Esophagus squamous epithelium (tissue), 5 donors: ENCODE measurements at regions not wholly inside any gene's neighbourhood (a gene's known extent, or its start where the extent isn't known, plus 50 kb on each side); places are given as distances from the start of the nearest gene placed in this dataset.

ENCODE experiments used
- DNase-seq: peaks from one replicate; lab custom pipeline; 2025; lab: John Stamatoyannopoulos, UW
- H3K27ac ChIP-seq, 4 donors: fragments of 200-600 bp; sonication (generic); one replicate each; pipeline ENCODE4 v1.5.1; 2016 to 2019; ENCODE audit warnings: mild to moderate bottlenecking in 1 of 4
- H3K27me3 ChIP-seq, 4 donors: fragments of 200-600 bp; sonication (generic); 1 replicate in 3 of 4; 2 replicates in 1 of 4; pipeline versions ENCODE4 v1.5.1 to v1.6.0; 2017 to 2021; ENCODE audit warnings: antibody characterized with exemption in 1 of 4
- H3K36me3 ChIP-seq, 3 donors: fragments of 200-600 bp; sonication (generic); one replicate each; pipeline ENCODE4 v1.5.1; 2016 to 2019
- H3K4me1 ChIP-seq, 3 donors: fragments of 200-600 bp; sonication (generic); one replicate each; pipeline ENCODE4 v1.5.1; 2017 to 2019
- H3K4me3 ChIP-seq, 4 donors: fragments of 200-600 bp; sonication (generic); 1 replicate in 3 of 4; 2 replicates in 1 of 4; pipeline ENCODE4 v1.5.1; 2016 to 2019; ENCODE audit warnings: mild to moderate bottlenecking in 2 of 4, moderate library complexity in 1 of 4
- H3K9me3 ChIP-seq, 3 donors: fragments of 200-600 bp; sonication (generic); one replicate each; pipeline ENCODE4 v1.5.1; 2016 to 2019
- POLR2A ChIP-seq, 4 donors: fragments of 450-650 bp; IDR thresholded peaks; one replicate each; pipeline ENCODE4 v1.6.1; 2017; ENCODE audit warnings: antibody characterized with exemption in 4 of 4, mild to moderate bottlenecking in 4 of 4, moderate library complexity in 3 of 4
- WGBS, 2 donors: methylation state at CpG; one replicate each; pipeline ENCODE4 v1.1.5; 2018; 5-methylcytosine and 5-hydroxymethylcytosine counted together
- intact Hi-C: fragments of 100-400 bp; cut with DNase I; formaldehyde crosslinking; loops from one replicate; pipeline ENCODE4 v1.15.0; 2022
- TF ChIP-seq, protein P1 (sequence below), 6 experiments: fragments of 450-650 bp in 4 of 6; fragments of 200-600 bp in 2 of 6; sonication (generic) in 2 of 6; IDR thresholded peaks; one replicate each; pipeline ENCODE4 v1.5.1; 2016 to 2019; ENCODE audit warnings: antibody characterized with exemption in 6 of 6, mild to moderate bottlenecking in 4 of 6, moderate library complexity in 4 of 6
- donor health status: DM: yes; HTN: yes; CAD: no.

GRCh38 chr9:19662213-19662612 is 126.6 kb downstream of the SLC24A2 start:
- H3K27ac ChIP-seq = no peak overlapping the region
- intact Hi-C loops = no loop called here
- H3K27me3 ChIP-seq = peaks cover 0 to 3% (median 0%) of the 10 kb centered on the region in 4 donors
- no peaks in the 10 kb centered on the region for H3K9me3 ChIP-seq
- no peak overlapping the region for H3K4me3 ChIP-seq
- peaks cover 0 to 7% (median 0%) of the 10 kb centered on the region in 3 donors for H3K4me1 ChIP-seq
- TF ChIP-seq, protein P1, sequence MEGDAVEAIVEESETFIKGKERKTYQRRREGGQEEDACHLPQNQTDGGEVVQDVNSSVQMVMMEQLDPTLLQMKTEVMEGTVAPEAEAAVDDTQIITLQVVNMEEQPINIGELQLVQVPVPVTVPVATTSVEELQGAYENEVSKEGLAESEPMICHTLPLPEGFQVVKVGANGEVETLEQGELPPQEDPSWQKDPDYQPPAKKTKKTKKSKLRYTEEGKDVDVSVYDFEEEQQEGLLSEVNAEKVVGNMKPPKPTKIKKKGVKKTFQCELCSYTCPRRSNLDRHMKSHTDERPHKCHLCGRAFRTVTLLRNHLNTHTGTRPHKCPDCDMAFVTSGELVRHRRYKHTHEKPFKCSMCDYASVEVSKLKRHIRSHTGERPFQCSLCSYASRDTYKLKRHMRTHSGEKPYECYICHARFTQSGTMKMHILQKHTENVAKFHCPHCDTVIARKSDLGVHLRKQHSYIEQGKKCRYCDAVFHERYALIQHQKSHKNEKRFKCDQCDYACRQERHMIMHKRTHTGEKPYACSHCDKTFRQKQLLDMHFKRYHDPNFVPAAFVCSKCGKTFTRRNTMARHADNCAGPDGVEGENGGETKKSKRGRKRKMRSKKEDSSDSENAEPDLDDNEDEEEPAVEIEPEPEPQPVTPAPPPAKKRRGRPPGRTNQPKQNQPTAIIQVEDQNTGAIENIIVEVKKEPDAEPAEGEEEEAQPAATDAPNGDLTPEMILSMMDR (IDR thresholded peaks at IDR 0.05) = no peak
- TF ChIP-seq POLR2A (IDR thresholded peaks at IDR 0.05) = no peak
- DNase-seq = no peak
- no peaks in the 10 kb centered on the region for H3K36me3 ChIP-seq
- 87 to 88% methylated on average over 6 of the region's 6 CpGs for WGBS, 2 donors

DNA sequence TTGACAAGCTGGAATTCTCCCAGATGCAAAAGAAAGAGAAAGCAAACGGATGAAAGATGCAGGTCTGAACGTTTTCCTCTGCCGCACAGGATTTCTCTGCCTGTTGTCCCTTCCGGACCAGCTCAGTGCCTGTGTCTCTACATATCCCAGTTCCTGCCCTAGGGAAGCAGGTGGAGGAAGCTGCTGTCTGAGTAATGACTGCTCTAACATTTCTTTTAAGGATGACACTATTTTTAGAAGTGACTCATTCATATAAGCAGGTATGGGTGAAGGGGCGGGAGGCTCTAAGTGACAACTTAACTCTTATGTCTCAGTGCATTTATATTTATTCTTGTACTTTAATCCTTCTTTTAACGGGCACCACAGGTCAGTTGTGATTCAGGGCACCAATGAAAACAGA is 128.8 kb downstream of the SLC24A2 start:
- 18 to 39% methylated on average over 6 of the region's 6 CpGs for WGBS, 2 donors

GRCh38 chr9:19656704-19657103 is 132.1 kb downstream of the SLC24A2 start:
- no peaks in the 10 kb centered on the region for H3K36me3 ChIP-seq
- H3K4me1 ChIP-seq = peaks cover 0 to 7% (median 0%) of the 10 kb centered on the region in 3 donors
- DNase-seq = no peak
- no peaks in the 10 kb centered on the region for H3K9me3 ChIP-seq
- no peak overlapping the region for H3K27ac ChIP-seq
- no peak overlapping the region for H3K4me3 ChIP-seq
- 69 to 79% methylated on average over 4 of the region's 4 CpGs for WGBS, 2 donors
- no peak for TF ChIP-seq POLR2A (IDR thresholded peaks at IDR 0.05)
- TF ChIP-seq, protein P1 (IDR thresholded peaks at IDR 0.05) = no peak
- intact Hi-C loops = no loop called here
- H3K27me3 ChIP-seq = no peaks in the 10 kb centered on the region

More for the DNA sequence above, 128.8 kb downstream of the SLC24A2 start:
- Histone ChIP-seq H3K27ac (no peak overlapping the region), H3K27me3 (peaks cover 0 to 3% (median 0%) of the 10 kb centered on the region in 4 donors), H3K9me3 (no peaks in the 10 kb centered on the region), H3K4me3 (no peak overlapping the region), H3K36me3 (no peaks in the 10 kb centered on the region), H3K4me1 (peaks cover 0 to 7% (median 0%) of the 10 kb centered on the region in 3 donors)
- TF ChIP-seq, protein P1 (IDR thresholded peaks at IDR 0.05) = no peak
- no peak for TF ChIP-seq POLR2A (IDR thresholded peaks at IDR 0.05)
- DNase-seq = no peak
- intact Hi-C loops = no loop called here

GRCh38 chr9:19651681-19652080 is 137.2 kb downstream of the SLC24A2 start:
- no peak overlapping the region for H3K27ac ChIP-seq
- no peaks in the 10 kb centered on the region for H3K9me3 ChIP-seq
- TF ChIP-seq, protein P1 (IDR thresholded peaks at IDR 0.05) = no peak
- no peak for TF ChIP-seq POLR2A (IDR thresholded peaks at IDR 0.05)
- no peaks in the 10 kb centered on the region for H3K27me3 ChIP-seq
- no peaks in the 10 kb centered on the region for H3K4me1 ChIP-seq
- H3K36me3 ChIP-seq = no peaks in the 10 kb centered on the region
- DNase-seq = no peak
- intact Hi-C loops = no loop called here
- 68 to 82% methylated on average over 7 of the region's 7 CpGs for WGBS, 2 donors
- no peak overlapping the region for H3K4me3 ChIP-seq

DNA sequence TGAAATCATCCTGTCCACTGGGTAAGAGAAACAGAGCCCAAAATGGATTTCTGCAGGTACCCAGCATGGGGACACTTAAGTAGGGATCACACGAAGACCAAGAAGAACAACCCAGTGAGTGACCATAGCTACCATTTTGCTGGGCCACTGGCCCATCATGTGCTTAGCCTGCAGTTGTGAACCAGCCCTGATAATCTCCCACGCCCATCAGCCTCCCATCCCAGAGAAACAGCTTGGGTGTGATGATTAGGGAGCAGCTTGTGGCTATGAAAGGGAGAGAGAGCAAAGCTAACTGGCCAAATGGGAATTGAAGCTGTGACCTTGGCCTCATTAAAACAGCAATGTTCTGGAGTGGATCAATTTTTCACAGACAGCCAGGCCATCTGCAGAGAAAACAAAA is 138.5 kb downstream of the SLC24A2 start:
- Histone ChIP-seq H3K27me3 (no peaks in the 10 kb centered on the region), H3K4me3 (no peak overlapping the region), H3K27ac (no peak overlapping the region), H3K36me3 (no peaks in the 10 kb centered on the region), H3K4me1 (no peaks in the 10 kb centered on the region), H3K9me3 (no peaks in the 10 kb centered on the region)
- DNase-seq = no peak
- 61 to 86% methylated on average over 1 to 2 of the region's 2 CpGs for WGBS, 2 donors
- no peak for TF ChIP-seq POLR2A (IDR thresholded peaks at IDR 0.05)
- TF ChIP-seq, protein P1 (IDR thresholded peaks at IDR 0.05) = no peak
- intact Hi-C loops = no loop called here
